Heart left ventricle (tissue), 13 donors: ENCODE measurements at regions not wholly inside any gene's neighbourhood (a gene's known extent, or its start where the extent isn't known, plus 50 kb on each side); places are given as distances from the start of the nearest gene placed in this dataset.

Experiments used
- CTCF ChIP-seq, 12 donors: fragments of 200-600 bp; sonication (generic) in 4 of 12; IDR thresholded peaks; one replicate each; pipeline versions ENCODE4 v1.5.0 to v1.8.0; 2018 to 2022; ENCODE audit warnings: antibody characterized with exemption in 12 of 12, mild to moderate bottlenecking in 5 of 12
- POLR2A ChIP-seq, 2 donors: fragments of 450-650 bp; IDR thresholded peaks; one replicate each; pipeline ENCODE4 v1.6.1; 2017; ENCODE audit warnings: antibody characterized with exemption in 2 of 2, mild to moderate bottlenecking in 2 of 2, moderate library complexity in 2 of 2
- donor health status: ischemic (EF 13 %, LVEDD 7.1; RV severe dilation, severe dysfunction).
- donor health status: DM: no; HTN: yes; CAD: no.
- donor health status: DM: no; HTN: no; CAD: no.
- donor health status: ischemic (EF 25% LVEDD 6.9; RV normal size, moderate dysfunction).
- donor health status: ischemic (EF 25% LVEDD 5.7; RV mildly dilated, moderate dysfunction).
- donor health status: ischemic (EF 35%, LVEDD 5.7; RV mildly dilated, moderate dysfunction).
- donor health status: nonischemic (EF 11% LVEDD 7.7; RV severe dilation, severe dysfunction).
- donor health status: DM: yes; HTN: yes; CAD: no.
- donor health status: PGD.
- donor health status: ischemic (EF 29% LVEDD 5.4; RV normal size, mild dysfunction).
- donor health status: nonischemic (EF 23%, LVEDD 6.1; RV moderate dilation, normal function).

- TF ChIP-seq POLR2A (IDR thresholded peaks at IDR 0.05), result no peak
- no peak for TF ChIP-seq CTCF (IDR thresholded peaks at IDR 0.05)
Observed at GRCh38 chr4:137307806-137308205, 224.5 kb downstream of the PCDH18 start.
